Memory B cell (primary cell): ENCODE measurements at regions not wholly inside any gene's neighbourhood (a gene's known extent, or its start where the extent isn't known, plus 50 kb on each side); places are given as distances from the start of the nearest gene placed in this dataset.

Source experiments
- ATAC-seq: fragments of 150-1000 bp; cut with Tn5 transposase; 2 replicates; pipeline ENCODE4 v1.10.0; 2021; ENCODE audit warnings: low read depth, mild to moderate bottlenecking, moderate library complexity
- DNase-seq, 2 donors: peaks; one replicate each; pipeline ENCODE4 v3.0.0; 2022; ENCODE audit warnings: low spot score in 2 of 2
- H3K27ac Mint-ChIP-seq: one replicate; pipeline ENCODE4 v1.8.0; 2022; ENCODE audit warnings: mild to moderate bottlenecking, moderate library complexity, mixed read lengths
- H3K27me3 Mint-ChIP-seq: one replicate; pipeline ENCODE4 v1.8.0; 2022; ENCODE audit warnings: mixed read lengths
- H3K36me3 Mint-ChIP-seq: one replicate; pipeline ENCODE4 v1.8.0; 2022; ENCODE audit warnings: mild to moderate bottlenecking, mixed read lengths
- H3K4me1 Mint-ChIP-seq: one replicate; pipeline ENCODE4 v1.8.0; 2022; ENCODE audit warnings: mixed read lengths
- H3K4me3 Mint-ChIP-seq: one replicate; pipeline ENCODE4 v1.8.0; 2022; ENCODE audit warnings: mild to moderate bottlenecking, moderate library complexity, mixed read lengths
- H3K9me3 Mint-ChIP-seq: one replicate; pipeline ENCODE4 v1.8.0; 2022; ENCODE audit warnings: mixed read lengths

DNA sequence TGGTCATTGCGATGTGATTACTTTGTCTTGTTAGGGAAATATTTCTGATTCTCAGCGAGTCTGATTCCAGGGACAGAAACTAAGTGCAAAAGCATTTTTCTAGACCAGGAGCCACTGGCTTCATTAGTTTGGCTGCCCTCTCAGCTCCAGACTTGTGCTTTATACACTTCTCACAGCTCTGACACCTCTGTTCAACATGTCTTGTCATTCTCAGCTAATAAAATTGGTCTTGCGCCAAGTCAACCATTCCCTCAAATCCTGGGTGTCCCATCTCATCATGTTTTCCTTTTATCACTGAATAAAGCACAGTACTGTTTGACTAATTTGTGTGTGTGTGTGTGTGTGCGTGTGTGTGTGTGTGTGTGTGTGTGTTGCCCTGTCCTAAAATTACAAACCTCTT lies 215.5 kb upstream of the EPHA4 start:
- H3K9me3 Mint-ChIP-seq, result peaks cover 6% of the 10 kb centered on the region
- no peaks in the 10 kb centered on the region for H3K4me1 Mint-ChIP-seq
- ATAC-seq (no peak), DNase-seq (no peak)
- H3K4me3 Mint-ChIP-seq, result no peak overlapping the region
- no peaks in the 10 kb centered on the region for H3K27me3 Mint-ChIP-seq
- no peaks in the 10 kb centered on the region for H3K36me3 Mint-ChIP-seq
- no peak overlapping the region for H3K27ac Mint-ChIP-seq

DNA sequence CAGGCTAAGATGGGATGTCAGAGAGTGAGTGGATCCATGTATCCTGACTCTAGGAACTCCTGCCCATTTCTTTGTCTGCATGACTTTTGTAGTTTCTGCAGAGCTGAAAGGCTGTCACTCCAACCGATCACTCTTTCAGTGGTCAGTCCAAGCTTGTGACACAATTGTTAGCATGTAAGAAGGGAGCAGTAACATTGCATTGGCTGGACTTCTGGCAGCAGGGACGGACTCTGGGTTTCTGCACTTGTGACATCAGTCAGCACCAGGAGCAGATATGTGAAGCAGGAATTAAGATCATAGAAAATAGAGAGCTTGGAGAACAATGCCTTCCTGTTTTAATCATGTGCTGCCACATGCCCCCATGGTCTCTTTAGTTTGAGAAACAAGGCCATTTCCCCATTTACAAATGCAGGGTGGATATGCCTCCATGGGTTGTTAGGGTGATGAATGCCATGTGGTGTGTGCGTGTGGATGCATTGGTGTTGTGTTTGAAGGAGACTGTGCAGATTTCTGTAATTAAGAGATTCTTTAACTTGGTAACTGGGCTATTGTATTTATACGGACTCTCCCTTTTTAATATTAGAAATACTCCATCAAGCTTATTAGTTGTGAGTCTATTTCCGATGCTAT lies 214.3 kb upstream of the EPHA4 start:
- no peaks in the 10 kb centered on the region for H3K36me3 Mint-ChIP-seq
- H3K4me3 Mint-ChIP-seq, result no peak overlapping the region
- no peak for DNase-seq
- peaks cover 4% of the 10 kb centered on the region for H3K9me3 Mint-ChIP-seq
- no peak overlapping the region for H3K27ac Mint-ChIP-seq
- no peak for ATAC-seq
- no peaks in the 10 kb centered on the region for H3K27me3 Mint-ChIP-seq
- H3K4me1 Mint-ChIP-seq, result no peaks in the 10 kb centered on the region

DNA sequence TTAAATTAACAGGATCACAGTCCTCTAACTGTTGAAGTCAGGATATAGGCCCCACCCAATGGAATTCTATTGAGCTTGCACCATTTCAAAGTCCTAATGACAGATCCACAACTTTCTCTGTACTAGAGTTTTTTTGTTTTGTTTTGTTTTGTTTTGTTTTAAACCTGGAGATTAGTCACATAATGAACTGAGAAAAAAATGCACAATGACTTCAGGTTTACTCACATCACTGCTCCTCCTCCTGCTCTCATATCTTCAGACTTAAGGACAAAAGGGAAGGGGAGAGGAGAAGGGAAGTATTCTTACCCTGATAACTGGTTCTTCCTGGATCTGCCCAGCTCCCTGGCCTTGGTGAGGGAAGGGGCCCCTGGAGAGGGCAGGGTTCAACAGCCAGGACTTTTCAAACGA lies 208.2 kb upstream of the EPHA4 start:
- Mint-ChIP-seq H3K27ac (no peak overlapping the region), H3K4me3 (no peak overlapping the region), H3K9me3 (peaks cover 2% of the 10 kb centered on the region), H3K4me1 (no peaks in the 10 kb centered on the region), H3K36me3 (no peaks in the 10 kb centered on the region), H3K27me3 (no peaks in the 10 kb centered on the region)
- ATAC-seq (no peak), DNase-seq (no peak)

DNA sequence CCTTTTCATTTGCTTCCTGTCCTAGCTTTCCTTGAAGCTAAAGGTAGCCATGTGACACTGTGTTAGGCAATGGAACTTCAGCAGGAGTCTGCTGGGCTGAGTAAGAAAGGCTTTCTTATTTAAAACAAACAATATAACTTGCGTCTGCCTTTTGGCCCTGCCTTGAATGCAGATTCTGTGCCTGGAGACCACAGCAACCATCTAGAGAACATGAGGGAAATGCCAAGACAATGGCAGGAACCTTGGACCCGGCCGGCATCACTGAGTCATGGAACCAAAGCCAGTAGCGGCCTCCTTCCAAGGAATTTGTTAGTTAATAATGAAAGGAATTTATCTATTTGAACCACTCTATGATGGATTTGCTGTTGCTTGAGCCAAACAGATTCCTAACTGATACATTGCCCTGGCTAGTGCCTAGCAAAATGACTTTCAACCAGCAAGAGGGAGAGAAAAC lies 207.5 kb upstream of the EPHA4 start:
- DNase-seq, result no peak
- Mint-ChIP-seq H3K4me3 (no peak overlapping the region), H3K36me3 (no peaks in the 10 kb centered on the region), H3K27me3 (no peaks in the 10 kb centered on the region), H3K4me1 (no peaks in the 10 kb centered on the region), H3K9me3 (peaks cover 2% of the 10 kb centered on the region), H3K27ac (no peak overlapping the region)
- no peak for ATAC-seq

DNA sequence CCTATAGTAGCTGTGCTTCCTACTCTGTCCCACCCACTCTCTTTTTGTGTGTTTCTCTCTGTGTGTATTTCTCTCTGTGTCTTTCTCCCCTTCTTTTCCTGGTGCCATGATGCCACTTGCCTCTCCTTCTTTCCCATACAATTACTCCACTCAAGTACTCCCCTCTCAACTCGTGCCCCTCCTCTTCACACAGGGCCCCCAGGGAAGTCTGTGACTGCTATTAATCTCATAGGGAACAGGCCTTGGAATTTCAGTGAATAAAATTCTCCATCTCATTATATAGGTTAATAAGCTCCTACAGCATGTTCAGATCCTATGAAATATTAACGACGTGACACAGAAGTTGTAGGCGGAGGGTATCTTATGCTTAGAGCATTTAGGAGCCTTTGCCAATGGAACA lies 205.9 kb upstream of the EPHA4 start:
- Mint-ChIP-seq H3K36me3 (no peaks in the 10 kb centered on the region), H3K4me3 (no peak overlapping the region), H3K27ac (no peak overlapping the region), H3K27me3 (no peaks in the 10 kb centered on the region), H3K4me1 (no peaks in the 10 kb centered on the region), H3K9me3 (no peaks in the 10 kb centered on the region)
- no peak for DNase-seq
- no peak for ATAC-seq

DNA sequence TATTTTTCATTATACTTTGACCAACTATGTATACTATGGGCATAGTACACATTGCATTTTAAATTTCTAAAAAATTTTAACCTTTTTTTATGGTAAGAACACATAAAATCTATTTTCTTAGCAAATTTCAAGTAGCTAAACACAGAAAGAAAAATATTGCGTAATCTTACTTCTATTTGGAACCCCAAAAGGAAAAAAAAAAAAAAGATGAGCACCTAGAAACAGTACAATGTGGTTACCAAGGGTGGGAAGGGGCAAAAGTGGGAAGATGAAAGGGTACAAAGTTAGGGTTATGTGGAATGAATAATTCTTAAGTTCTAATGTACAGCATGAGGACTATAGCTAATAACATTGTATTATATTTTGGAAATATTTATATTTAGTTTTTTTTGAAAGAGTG lies 205.0 kb upstream of the EPHA4 start:
- H3K9me3 Mint-ChIP-seq, result peaks cover 2% of the 10 kb centered on the region
- DNase-seq, result no peak
- H3K4me3 Mint-ChIP-seq, result no peak overlapping the region
- H3K27ac Mint-ChIP-seq, result no peak overlapping the region
- H3K36me3 Mint-ChIP-seq, result no peaks in the 10 kb centered on the region
- no peak for ATAC-seq
- H3K27me3 Mint-ChIP-seq, result no peaks in the 10 kb centered on the region
- H3K4me1 Mint-ChIP-seq, result no peaks in the 10 kb centered on the region

DNA sequence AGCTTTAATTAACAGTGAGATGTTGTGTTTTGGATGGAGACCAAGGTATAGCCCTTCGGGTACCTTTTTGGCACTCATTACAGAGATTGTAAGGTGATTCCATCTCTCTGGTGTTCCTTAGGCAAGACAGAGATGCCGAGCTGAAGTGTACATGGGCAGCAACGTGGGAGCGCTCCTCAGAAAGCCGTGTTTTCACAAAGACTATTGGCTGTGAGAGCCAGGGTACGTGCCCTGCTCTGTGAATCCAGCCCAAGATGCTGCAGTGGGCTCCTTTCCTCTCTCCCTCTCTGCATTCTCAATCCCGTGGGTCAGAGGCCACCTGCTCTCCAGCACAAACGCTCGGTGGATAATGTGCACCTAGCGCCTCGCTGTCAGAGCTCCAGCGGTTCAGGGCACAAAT lies 203.0 kb upstream of the EPHA4 start:
- DNase-seq, result no peak
- Mint-ChIP-seq H3K27me3 (no peaks in the 10 kb centered on the region), H3K9me3 (peaks cover 2% of the 10 kb centered on the region), H3K4me3 (no peak overlapping the region), H3K36me3 (no peaks in the 10 kb centered on the region), H3K27ac (no peak overlapping the region), H3K4me1 (no peaks in the 10 kb centered on the region)
- ATAC-seq, result no peak

DNA sequence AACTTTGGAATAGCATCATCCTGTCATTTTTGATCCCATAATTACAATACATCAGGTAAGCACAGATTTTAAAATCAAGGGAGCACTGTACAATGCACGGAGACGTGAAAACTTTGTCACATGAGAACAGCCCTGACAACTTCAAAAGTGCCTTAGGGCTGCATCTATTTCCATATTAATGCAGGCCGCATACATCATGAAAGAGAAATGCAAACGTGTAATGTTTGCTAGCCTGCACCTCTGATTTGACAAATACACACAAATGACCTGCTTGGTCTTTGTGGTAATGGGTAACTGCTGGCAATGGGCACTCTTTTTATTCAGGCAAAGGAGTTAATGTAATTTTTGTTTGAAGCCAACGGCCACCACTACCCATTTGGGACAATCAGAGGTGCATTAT lies 202.0 kb upstream of the EPHA4 start:
- ATAC-seq, result no peak
- peaks cover 2% of the 10 kb centered on the region for H3K9me3 Mint-ChIP-seq
- no peaks in the 10 kb centered on the region for H3K27me3 Mint-ChIP-seq
- H3K27ac Mint-ChIP-seq, result no peak overlapping the region
- no peaks in the 10 kb centered on the region for H3K4me1 Mint-ChIP-seq
- no peak overlapping the region for H3K4me3 Mint-ChIP-seq
- H3K36me3 Mint-ChIP-seq, result no peaks in the 10 kb centered on the region
- no peak for DNase-seq

DNA sequence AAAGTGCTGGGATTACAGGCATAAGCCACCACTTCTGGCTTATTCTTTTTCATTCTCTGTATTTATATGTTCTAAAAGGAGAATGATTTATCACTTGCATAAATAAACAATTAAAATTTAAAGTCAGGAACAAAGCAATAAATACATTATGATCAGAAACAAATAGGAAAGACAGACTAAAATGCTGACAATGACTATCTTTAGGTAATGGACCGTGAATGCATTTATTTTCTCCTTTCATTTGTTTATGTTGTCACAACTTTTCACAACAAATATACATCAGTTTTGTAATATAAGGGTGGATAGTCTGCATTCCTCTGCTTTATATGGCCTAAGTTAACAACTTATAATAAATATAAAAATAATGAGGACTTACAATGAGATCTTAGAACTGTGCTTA lies 199.2 kb upstream of the EPHA4 start:
- H3K36me3 Mint-ChIP-seq, result no peaks in the 10 kb centered on the region
- H3K27ac Mint-ChIP-seq, result no peak overlapping the region
- no peaks in the 10 kb centered on the region for H3K27me3 Mint-ChIP-seq
- H3K9me3 Mint-ChIP-seq, result peaks cover 2% of the 10 kb centered on the region
- no peaks in the 10 kb centered on the region for H3K4me1 Mint-ChIP-seq
- ATAC-seq (no peak), DNase-seq (no peak)
- no peak overlapping the region for H3K4me3 Mint-ChIP-seq

DNA sequence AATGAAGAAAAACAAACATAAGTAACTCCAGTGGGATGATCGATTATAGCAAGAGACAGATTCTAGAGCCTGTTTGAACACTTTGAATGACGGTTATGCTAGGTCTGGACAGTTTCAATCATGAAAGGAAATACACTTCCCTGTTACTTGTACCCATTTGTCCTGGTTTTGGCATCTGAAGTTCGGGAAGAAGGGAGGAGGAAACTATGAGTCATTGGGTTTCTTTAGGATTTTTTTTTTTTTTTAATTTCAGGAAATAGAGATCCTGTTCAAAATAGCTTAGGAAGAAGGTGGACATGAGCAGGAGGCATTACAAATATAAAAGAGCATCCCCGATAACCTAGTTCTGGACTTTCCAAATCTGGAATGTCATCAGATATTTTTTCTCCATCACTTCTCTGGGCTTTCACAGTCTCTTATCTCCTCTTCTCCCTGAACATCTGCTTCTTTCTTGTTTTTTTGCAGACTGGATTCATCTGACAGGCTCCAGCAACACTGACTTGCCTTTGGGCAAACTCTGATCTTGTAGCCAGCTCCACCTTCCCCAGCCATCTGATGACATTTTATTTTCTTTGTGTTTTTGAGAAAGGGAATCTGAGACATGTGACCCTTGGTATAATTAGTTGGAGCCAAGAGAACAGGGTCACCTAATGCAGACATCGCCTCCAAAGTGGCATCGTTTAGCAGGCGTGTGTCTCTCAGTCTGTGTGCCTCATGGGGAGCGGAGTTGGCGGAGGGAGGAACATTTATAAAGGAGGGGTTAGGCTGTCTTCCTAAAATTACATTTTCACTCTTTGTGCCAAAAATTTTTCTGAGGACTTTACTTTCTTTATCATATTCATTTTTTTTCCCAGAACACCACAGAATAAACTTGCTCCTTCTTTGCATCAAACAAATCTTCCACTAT lies 195.3 kb upstream of the EPHA4 start:
- H3K27ac Mint-ChIP-seq, result no peak overlapping the region
- no peak overlapping the region for H3K4me3 Mint-ChIP-seq
- no peaks in the 10 kb centered on the region for H3K36me3 Mint-ChIP-seq
- no peaks in the 10 kb centered on the region for H3K4me1 Mint-ChIP-seq
- peaks cover 2% of the 10 kb centered on the region for H3K27me3 Mint-ChIP-seq
- no peak for DNase-seq
- H3K9me3 Mint-ChIP-seq, result no peaks in the 10 kb centered on the region
- no peak for ATAC-seq

DNA sequence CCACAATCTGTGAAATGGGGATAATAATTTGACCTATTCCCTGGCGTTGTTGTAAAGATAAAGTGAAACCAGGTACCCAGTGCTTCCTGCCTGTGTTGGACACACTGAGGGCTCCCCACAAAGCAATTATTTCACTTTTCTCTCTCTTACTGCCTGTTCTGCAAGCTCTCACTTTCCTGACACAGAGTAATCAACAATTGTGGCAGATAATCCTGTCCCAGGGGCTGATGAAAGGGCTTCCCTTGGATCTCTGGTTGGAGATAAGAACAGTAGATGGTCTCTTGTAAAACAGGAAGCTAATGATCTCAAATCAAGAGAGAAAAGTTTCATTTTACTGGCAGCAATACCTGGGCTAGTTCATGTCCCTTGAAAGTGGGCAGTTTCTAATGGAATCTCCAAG lies 190.4 kb upstream of the EPHA4 start:
- Mint-ChIP-seq H3K27me3 (peaks cover 2% of the 10 kb centered on the region), H3K4me1 (no peaks in the 10 kb centered on the region), H3K36me3 (no peaks in the 10 kb centered on the region), H3K4me3 (no peak overlapping the region), H3K27ac (no peak overlapping the region), H3K9me3 (peaks cover 1% of the 10 kb centered on the region)
- ATAC-seq (no peak), DNase-seq (no peak)

DNA sequence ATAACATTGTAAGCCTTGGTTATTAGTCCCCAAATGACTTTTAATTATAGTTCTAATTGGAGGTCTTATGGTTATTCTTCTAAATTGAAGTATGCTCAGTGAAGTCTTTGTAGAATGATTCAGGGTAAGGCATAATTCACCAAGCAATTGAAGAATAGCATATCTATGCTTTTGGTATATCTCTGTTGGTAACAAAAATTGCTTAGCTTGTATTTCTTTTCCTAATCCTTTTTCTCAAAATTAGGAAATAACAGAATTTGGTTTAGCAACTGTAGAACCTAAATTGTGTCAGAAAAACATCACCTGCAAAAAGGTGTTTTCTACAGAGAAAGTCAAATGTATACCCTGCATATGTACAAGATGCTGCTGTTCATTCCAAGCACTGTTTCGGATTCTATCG lies 189.2 kb upstream of the EPHA4 start:
- H3K4me3 Mint-ChIP-seq, result no peak overlapping the region
- H3K4me1 Mint-ChIP-seq, result no peaks in the 10 kb centered on the region
- ATAC-seq (no peak), DNase-seq (no peak)
- H3K27ac Mint-ChIP-seq, result no peak overlapping the region
- H3K27me3 Mint-ChIP-seq, result peaks cover 2% of the 10 kb centered on the region
- H3K9me3 Mint-ChIP-seq, result peaks cover 1% of the 10 kb centered on the region
- no peaks in the 10 kb centered on the region for H3K36me3 Mint-ChIP-seq

DNA sequence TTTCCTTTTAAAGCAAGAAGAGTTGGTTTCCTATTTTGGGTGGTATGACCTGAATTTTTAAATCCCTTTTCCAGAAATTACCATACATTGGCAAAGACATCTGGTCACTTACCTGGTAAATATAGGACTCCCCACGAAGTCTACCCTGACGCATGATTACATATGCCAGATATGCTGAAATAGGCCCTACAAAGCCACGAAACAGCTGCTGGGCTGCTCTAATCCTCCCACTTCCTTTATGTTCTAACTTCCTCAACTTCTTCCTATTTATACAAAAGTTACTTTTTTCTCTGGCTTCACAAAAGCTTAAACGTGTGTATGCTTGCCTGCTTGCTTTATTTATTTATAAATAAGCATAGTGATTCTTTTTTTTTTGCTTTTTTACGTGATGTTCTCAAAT lies 186.0 kb upstream of the EPHA4 start:
- Mint-ChIP-seq H3K9me3 (peaks cover 1% of the 10 kb centered on the region), H3K36me3 (no peaks in the 10 kb centered on the region)
- no peak for ATAC-seq

DNA sequence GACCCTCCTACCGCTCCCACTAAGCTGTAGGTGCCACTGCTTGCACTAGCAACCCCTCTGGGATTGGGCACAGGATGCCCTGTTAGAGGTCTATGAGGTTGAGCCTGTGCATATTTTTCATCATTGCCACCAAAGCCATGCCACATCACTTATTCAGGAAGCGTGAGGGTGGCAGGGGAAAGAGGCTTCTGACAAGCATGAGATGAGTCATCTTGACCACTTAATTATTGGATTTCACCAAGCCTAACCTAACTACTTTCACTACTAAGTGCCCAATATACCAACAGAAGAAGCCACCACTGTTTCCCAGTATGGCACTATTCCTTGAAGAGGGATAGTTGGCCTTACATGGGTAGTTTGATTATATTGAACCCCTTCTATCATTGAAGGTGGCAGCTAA lies 181.3 kb upstream of the EPHA4 start:
- H3K9me3 Mint-ChIP-seq, result peaks cover 3% of the 10 kb centered on the region
- no peak overlapping the region for H3K4me3 Mint-ChIP-seq
- no peaks in the 10 kb centered on the region for H3K27me3 Mint-ChIP-seq
- H3K36me3 Mint-ChIP-seq, result no peaks in the 10 kb centered on the region
- no peaks in the 10 kb centered on the region for H3K4me1 Mint-ChIP-seq
- DNase-seq (no peak), ATAC-seq (no peak)
- H3K27ac Mint-ChIP-seq, result no peak overlapping the region

More for the DNA sequence above, 186.0 kb upstream of the EPHA4 start:
- Mint-ChIP-seq H3K27me3 (no peaks in the 10 kb centered on the region), H3K4me1 (no peaks in the 10 kb centered on the region), H3K4me3 (no peak overlapping the region), H3K27ac (no peak overlapping the region)
- DNase-seq, result no peak

DNA sequence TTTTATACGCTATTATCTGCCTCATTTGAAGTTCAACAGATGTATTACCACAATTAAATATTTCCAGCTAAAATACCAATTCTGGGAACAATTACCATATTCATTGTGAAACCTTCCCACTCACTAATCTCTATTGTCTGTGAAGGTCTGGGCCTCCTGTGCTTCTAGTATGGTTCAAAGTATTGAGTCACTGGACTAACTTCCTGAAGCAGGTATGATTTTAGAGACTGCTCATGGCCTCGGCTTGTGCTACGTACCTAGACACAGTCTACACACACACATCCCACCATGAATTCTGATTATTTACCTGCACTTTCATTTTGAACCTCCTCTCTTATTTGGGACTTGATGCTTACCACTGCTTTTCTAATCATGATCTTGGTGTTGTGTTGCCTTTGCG lies 180.7 kb upstream of the EPHA4 start:
- no peaks in the 10 kb centered on the region for H3K36me3 Mint-ChIP-seq
- no peak overlapping the region for H3K4me3 Mint-ChIP-seq
- no peak for DNase-seq
- H3K27me3 Mint-ChIP-seq, result no peaks in the 10 kb centered on the region
- no peak for ATAC-seq
- H3K4me1 Mint-ChIP-seq, result no peaks in the 10 kb centered on the region
- peaks cover 1% of the 10 kb centered on the region for H3K9me3 Mint-ChIP-seq
- no peak overlapping the region for H3K27ac Mint-ChIP-seq
